Skeletal muscle tissue (tissue), 3 donors: ENCODE measurements at regions not wholly inside any gene's neighbourhood (a gene's known extent, or its start where the extent isn't known, plus 50 kb on each side); places are given as distances from the start of the nearest gene placed in this dataset.
"Not testable (repeated sequence)": the region's sequence is repeated elsewhere in the genome, so short reads cannot be mapped to it uniquely, and the experiment has no call there.

Experiments used
- H3K27ac ChIP-seq: one replicate; pipeline ENCODE4 v1.7.0; 2013; ENCODE audit warnings: mild to moderate bottlenecking, low read depth, low read length, inconsistent platforms
- H3K27me3 ChIP-seq, 3 donors: one replicate each; pipeline ENCODE4 v1.7.0; 2013; ENCODE audit warnings: low read length in 3 of 3; ENCODE audit not compliant: control insufficient read depth in 3 of 3, insufficient read depth in 3 of 3
- H3K36me3 ChIP-seq, 3 donors: one replicate each; pipeline ENCODE4 v1.7.0; 2013; ENCODE audit warnings: low read length in 3 of 3; ENCODE audit not compliant: control insufficient read depth in 3 of 3, insufficient read depth in 3 of 3
- H3K4me1 ChIP-seq, 3 donors: one replicate each; pipeline ENCODE4 v1.7.0; 2013; ENCODE audit warnings: low read length in 3 of 3, mild to moderate bottlenecking in 3 of 3; ENCODE audit not compliant: control insufficient read depth in 3 of 3, insufficient read depth in 3 of 3
- H3K4me3 ChIP-seq, 3 donors: one replicate each; pipeline ENCODE4 v1.7.0; 2013; ENCODE audit warnings: low read length in 3 of 3
- H3K9ac ChIP-seq, 3 donors: one replicate each; pipeline ENCODE4 v1.7.0; 2013; ENCODE audit warnings: low read length in 3 of 3, mild to moderate bottlenecking in 3 of 3, moderate library complexity in 2 of 3, low read depth in 1 of 3
- H3K9me3 ChIP-seq, 3 donors: one replicate each; pipeline ENCODE4 v1.7.0; 2013; ENCODE audit warnings: low read length in 3 of 3; ENCODE audit not compliant: control insufficient read depth in 3 of 3
- donor health status: Osteomylitis.

DNA sequence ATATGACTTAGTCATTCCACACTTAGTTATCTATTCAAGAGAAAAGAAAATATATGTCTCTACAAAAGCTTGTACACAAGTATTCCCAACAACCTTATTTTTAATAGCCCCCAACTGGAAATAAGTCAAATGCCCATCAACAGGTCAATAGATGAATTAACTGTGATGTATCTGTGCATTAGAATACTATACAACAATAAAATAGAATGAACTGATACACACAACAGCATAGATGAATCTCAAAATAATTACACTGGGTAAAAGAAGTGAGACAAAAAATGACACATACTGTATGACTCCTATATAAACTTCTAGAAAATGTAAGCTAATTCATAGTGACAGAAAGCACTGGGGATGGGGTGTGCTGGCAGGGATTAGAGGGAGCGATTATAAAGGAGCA is 354.1 kb upstream of the DIPK2B start:
- Histone ChIP-seq H3K4me1 (no peaks in the 10 kb centered on the region), H3K9me3 (no peaks in the 10 kb centered on the region), H3K4me3 (no peak overlapping the region), H3K27ac (no peak overlapping the region), H3K36me3 (no peaks in the 10 kb centered on the region), H3K27me3 (peaks cover 0 to 6% (median 0%) of the 10 kb centered on the region in 3 donors), H3K9ac (no peak overlapping the region)

DNA sequence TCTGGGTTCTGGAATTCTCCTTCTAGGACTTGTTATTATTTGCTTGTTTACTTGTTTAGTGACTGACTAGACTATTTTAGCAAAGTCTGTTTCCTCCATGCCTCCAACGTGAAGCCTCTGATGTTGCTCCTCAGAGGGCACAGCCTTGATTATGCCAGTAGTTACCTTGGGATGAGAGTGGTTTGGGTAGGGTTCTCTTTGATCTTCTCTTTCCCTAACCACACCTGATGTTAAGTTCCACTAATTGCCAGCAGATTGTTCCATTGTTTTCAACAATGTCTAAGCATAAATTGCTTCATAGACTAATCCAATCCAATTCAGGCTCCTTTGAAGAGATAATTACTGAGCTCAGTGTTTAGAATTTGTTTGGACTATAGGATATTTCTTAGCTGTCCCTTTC is 352.7 kb upstream of the DIPK2B start:
- Histone ChIP-seq H3K27ac (no peak overlapping the region), H3K9me3 (no peaks in the 10 kb centered on the region), H3K9ac (no peak overlapping the region), H3K36me3 (no peaks in the 10 kb centered on the region), H3K4me3 (no peak overlapping the region), H3K27me3 (peaks cover 0 to 6% (median 0%) of the 10 kb centered on the region in 3 donors), H3K4me1 (no peaks in the 10 kb centered on the region)

DNA sequence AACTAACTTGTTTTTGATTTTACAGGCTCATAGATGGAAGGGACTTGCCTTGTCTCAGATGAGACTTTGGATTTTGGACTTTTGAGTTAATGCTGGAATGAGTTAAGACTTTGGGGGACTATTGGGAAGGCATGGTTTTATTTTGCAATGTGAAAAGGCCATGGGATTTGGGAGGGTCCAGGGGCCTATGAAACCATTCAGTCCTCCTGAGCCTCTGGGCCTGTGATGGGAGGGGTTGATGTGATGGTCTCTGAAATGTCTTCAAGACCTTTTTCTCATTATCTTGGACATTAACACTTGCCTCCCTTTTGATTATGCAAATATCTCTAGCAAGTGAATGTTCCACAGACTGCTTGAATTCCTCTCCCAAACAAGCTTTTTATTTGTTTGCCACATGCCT is 346.0 kb upstream of the DIPK2B start:
- H3K27me3 ChIP-seq, H3K9me3 ChIP-seq, H3K36me3 ChIP-seq, H3K27ac ChIP-seq, H3K4me3 ChIP-seq, H3K4me1 ChIP-seq, H3K9ac ChIP-seq: not testable (repeated sequence)

- Histone ChIP-seq H3K27me3 (no peaks in the 10 kb centered on the region), H3K9ac (no peak overlapping the region), H3K36me3 (no peaks in the 10 kb centered on the region), H3K4me1 (no peaks in the 10 kb centered on the region), H3K27ac (no peak overlapping the region), H3K4me3 (no peak overlapping the region), H3K9me3 (no peaks in the 10 kb centered on the region)
These were observed 339.5 kb upstream of the DIPK2B start for GRCh38 chrX:45540181-45540580.

- no peak overlapping the region for H3K27ac ChIP-seq
- H3K9me3 ChIP-seq: no peaks in the 10 kb centered on the region
- no peaks in the 10 kb centered on the region for H3K36me3 ChIP-seq
- no peaks in the 10 kb centered on the region for H3K4me1 ChIP-seq
- no peak overlapping the region for H3K9ac ChIP-seq
- no peak overlapping the region for H3K4me3 ChIP-seq
- H3K27me3 ChIP-seq: no peaks in the 10 kb centered on the region
These were observed 337.3 kb upstream of the DIPK2B start for GRCh38 chrX:45537936-45538335.

- Histone ChIP-seq H3K27me3 (no peaks in the 10 kb centered on the region), H3K36me3 (no peaks in the 10 kb centered on the region), H3K9ac (no peak overlapping the region), H3K27ac (no peak overlapping the region), H3K9me3 (no peaks in the 10 kb centered on the region), H3K4me3 (no peak overlapping the region), H3K4me1 (no peaks in the 10 kb centered on the region)
These were observed 327.2 kb upstream of the DIPK2B start for GRCh38 chrX:45527834-45528233.

DNA sequence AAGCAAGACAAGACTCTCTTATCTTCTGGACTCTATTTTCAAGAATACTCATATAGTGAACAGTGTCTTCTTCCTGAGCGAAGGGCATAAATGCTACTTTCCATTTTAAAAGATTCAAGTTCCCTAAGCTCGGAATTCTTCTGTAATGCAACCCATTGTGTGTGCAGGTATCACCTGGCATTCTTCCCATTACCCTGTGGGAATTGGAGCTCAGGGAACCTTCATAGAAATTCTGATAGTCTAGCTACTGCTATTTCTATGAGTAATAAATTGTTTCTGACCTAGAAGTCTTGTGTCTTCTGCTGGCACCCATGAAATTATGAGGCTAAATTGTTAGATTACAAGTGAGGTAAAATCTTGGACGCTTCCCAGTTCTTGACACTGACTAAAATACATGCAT is 324.1 kb upstream of the DIPK2B start:
- Histone ChIP-seq H3K9me3 (no peaks in the 10 kb centered on the region), H3K27ac (no peak overlapping the region), H3K4me1 (no peaks in the 10 kb centered on the region), H3K9ac (no peak overlapping the region), H3K36me3 (no peaks in the 10 kb centered on the region), H3K4me3 (no peak overlapping the region), H3K27me3 (no peaks in the 10 kb centered on the region)

DNA sequence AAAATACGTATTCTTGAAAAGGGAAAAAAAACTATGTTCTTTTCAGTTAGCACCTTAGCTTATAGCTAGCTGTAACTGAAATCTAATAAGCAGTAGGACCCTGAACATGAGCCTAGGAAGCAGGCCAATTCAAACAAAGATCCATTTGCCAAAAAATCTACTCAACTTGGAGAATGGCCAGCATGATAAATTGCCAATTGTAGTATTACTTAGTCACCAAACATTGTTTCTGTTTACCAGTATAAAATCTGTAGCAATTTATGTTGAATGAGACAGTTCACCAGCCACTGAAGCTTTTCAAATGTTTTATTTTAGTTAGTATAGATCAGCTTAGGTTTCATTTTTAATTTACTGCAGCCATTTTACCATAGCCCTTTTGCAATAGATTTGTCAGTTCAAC is 323.6 kb upstream of the DIPK2B start:
- Histone ChIP-seq H3K4me3 (no peak overlapping the region), H3K27me3 (no peaks in the 10 kb centered on the region), H3K9me3 (no peaks in the 10 kb centered on the region), H3K9ac (no peak overlapping the region), H3K36me3 (no peaks in the 10 kb centered on the region), H3K4me1 (no peaks in the 10 kb centered on the region), H3K27ac (no peak overlapping the region)

DNA sequence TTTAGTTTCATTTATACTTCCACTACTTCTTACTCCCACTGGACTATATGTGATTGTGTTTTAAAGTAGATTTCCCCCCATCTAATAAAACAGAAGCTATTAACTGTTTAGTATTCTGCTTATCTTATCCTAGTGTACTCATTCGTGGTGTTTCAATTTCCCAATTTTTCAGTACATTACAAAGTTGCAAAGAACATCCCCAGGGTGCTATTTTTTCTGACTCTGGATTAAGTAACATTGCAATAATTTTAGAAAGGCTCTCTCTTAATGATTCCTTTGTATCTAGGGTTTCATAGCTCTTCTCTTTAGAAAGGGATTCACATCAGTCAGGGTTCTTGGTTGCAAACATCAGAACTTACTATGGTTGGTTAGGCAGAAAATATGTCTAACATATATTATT is 317.9 kb upstream of the DIPK2B start:
- no peak overlapping the region for H3K9ac ChIP-seq

GRCh38 chrX:45517090-45517973 is 316.7 kb upstream of the DIPK2B start:
- no peak overlapping the region for H3K4me3 ChIP-seq
- H3K9ac ChIP-seq: no peak overlapping the region
- H3K4me1 ChIP-seq: peaks cover 0 to 10% (median 3%) of the 10 kb centered on the region in 3 donors
- H3K36me3 ChIP-seq: no peaks in the 10 kb centered on the region
- no peaks in the 10 kb centered on the region for H3K27me3 ChIP-seq
- H3K9me3 ChIP-seq: no peaks in the 10 kb centered on the region
- no peak overlapping the region for H3K27ac ChIP-seq

More for the DNA sequence above, 317.9 kb upstream of the DIPK2B start:
- H3K9me3 ChIP-seq: no peaks in the 10 kb centered on the region
- H3K4me1 ChIP-seq: peaks cover 0 to 10% (median 3%) of the 10 kb centered on the region in 3 donors
- no peak overlapping the region for H3K27ac ChIP-seq
- no peaks in the 10 kb centered on the region for H3K36me3 ChIP-seq
- no peaks in the 10 kb centered on the region for H3K27me3 ChIP-seq
- H3K4me3 ChIP-seq: no peak overlapping the region
